ENCODE measurements at regions not wholly inside any gene's neighbourhood (a gene's known extent, or its start where the extent isn't known, plus 50 kb on each side); places are given as distances from the start of the nearest gene placed in this dataset.
"Not testable (repeated sequence)": the region's sequence is repeated elsewhere in the genome, so short reads cannot be mapped to it uniquely, and the experiment has no call there.

DNA sequence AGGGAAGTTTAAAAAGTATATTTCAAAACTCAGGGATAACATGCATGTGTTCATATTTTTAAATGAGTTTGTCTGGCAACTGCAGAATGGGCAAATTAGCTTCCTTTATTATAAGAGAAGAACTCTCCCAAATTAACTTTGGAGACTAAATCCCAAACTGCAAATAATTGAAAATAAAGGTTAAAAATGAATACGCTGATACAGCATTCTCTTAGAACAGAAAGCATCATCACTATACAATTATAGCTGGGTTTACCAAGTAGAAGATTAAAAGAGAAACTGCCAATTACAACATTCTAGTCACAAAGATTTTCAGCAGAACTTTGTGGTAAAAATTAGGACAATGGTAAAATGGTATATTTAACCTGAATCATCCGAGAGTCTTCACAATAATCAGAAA is 73.3 kb downstream of the OLFM4 start:
- DNase-seq, result no peak

DNA sequence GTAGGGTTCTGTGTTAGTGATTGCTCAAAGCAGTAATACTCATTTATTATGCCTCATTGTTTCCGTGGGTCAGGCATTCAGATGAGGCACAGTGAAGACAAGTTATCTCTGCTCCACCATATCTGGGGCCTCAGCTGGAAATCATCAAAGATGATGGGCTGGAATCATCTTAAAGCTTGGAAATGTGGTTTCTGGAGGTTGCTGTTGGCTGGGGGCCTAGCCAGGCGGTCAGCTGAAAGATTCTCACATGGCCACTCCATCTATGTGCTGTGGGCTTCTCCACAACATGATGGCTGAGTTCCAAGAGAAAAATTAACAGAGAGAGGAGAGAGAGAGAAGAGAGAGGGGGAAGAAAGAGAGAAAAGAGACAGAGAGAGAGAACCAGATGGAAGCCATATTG is 75.5 kb downstream of the OLFM4 start:
- no peak for DNase-seq

- DNase-seq, result no peak
These were observed 76.9 kb downstream of the OLFM4 start for GRCh38 chr13:53105477-53105876.

GRCh38 chr13:53105890-53106289 is 77.3 kb downstream of the OLFM4 start:
- no peak for DNase-seq

- DNase-seq, result no peak
These were observed 81.6 kb downstream of the OLFM4 start for GRCh38 chr13:53110181-53110580.

- DNase-seq, result no peak
These were observed 82.0 kb downstream of the OLFM4 start for GRCh38 chr13:53110614-53111013.

GRCh38 chr13:53112522-53112921 is 83.9 kb downstream of the OLFM4 start:
- peak; percentile 82 for DNase-seq

- DNase-seq, result not testable (repeated sequence)
These were observed 88.4 kb downstream of the OLFM4 start for GRCh38 chr13:53117048-53117447.

- no peak for DNase-seq
These were observed 92.6 kb downstream of the OLFM4 start for GRCh38 chr13:53121131-53121773.

GRCh38 chr13:53121919-53122318 is 93.3 kb downstream of the OLFM4 start:
- DNase-seq, result no peak

- DNase-seq, result no peak
These were observed 94.9 kb downstream of the OLFM4 start for GRCh38 chr13:53123536-53123935.

GRCh38 chr13:53124623-53125022 is 96.0 kb downstream of the OLFM4 start:
- no peak for DNase-seq

GRCh38 chr13:53126841-53127245 is 98.2 kb downstream of the OLFM4 start:
- no peak for DNase-seq

GRCh38 chr13:53127373-53127772 is 98.8 kb downstream of the OLFM4 start:
- no peak for DNase-seq

DNA sequence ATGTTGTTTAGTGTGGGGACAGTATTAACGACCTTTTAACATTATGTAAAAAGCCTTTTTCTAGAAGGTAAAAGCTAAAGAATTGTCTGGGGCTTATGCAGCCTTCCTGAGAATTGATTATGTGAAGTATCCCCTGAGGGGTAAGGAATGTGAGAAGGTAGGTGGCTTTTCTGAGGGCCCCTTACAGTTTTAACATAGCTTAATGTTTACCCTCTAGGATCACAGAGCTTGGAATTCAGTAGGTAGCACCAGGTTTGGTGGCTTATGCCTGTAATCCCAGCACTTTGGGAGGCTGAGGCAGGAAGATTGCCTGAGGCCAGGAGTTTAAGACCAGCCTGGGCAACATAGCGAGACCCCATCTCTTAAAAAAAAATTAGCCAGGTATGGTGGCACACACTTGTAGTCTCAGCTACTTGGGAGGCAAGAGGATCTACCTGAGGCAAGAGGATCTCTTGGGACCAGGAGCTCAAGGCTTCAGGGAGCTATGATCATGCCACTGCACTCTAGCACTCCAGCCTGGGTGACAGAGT is 101.3 kb downstream of the OLFM4 start:
- no peak for DNase-seq

GRCh38 chr13:53131361-53131760 is 102.7 kb downstream of the OLFM4 start:
- DNase-seq, result no peak

- DNase-seq, result no peak
These were observed 106.7 kb downstream of the OLFM4 start for GRCh38 chr13:53135301-53135700.

- DNase-seq, result no peak
These were observed 108.1 kb downstream of the OLFM4 start for GRCh38 chr13:53136554-53137215.

DNA sequence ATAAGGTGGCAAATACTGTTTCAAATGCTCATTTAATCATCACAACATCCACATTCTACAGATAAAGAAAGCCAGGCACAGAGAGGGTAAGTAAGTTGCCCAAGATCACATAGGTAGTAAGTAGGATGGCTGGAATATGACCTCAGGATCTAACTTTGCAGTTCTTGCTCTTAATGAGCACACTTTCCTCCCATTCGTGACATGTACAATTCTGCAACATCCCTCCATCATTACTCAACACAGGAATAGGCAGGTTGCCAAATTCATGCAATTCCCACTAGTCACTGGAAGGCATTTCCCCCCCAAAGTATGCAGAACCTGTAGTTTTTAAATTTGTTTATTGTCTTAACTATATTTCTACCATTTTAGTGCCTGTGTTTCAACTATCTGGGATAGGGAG is 109.2 kb downstream of the OLFM4 start:
- no peak for DNase-seq

DNA sequence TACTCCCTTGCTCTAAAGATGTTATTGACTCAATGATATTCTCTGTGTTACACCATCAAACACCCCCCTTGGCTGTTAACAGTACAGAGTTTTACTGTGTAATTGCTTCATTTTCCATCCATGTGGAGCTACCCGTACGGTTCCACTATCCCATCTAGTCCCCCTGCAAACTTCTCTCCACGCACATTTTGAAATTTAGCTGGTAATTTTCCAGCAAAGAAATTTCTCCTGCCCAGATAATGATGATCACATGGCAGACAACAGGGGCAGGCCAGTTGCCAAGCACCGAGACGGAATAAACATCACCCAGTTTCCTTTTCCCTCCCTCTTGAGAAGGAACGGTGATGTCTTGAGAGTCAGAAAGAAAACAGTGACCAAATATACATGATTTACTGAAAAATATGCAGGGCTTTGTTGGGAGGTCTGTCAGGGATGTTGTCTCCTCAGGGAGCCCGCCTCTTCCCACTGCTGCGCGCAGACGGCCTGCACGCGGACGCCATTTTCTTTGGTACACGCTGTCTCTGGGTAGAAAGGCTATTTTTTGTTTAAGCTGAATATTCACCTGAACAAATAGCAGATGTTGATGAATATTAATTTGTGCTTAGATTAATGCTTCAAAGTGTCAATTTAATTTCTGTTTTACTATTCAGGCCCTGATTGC is 109.9 kb downstream of the OLFM4 start:
- no peak for DNase-seq

DNA sequence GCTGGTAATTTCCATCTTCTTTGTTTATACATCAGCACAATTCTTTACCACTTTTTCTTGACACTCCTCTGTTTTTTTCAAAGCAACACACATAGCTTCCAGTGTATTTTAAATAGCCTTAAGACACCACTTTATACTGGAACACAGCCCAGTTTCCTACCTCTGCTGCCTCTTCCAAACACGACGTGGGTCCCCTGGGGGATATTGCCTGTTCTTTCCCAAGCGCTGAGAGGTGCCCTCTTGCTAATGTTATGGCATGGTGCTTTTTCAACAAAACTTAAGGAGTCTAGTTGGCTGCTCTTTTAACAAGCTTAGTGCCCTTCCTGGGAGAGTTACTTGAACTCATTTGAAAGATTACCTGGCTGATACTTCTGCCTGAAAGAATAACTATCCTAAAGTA is 112.7 kb downstream of the OLFM4 start:
- DNase-seq, result peak; percentile 17

- no peak for DNase-seq
These were observed 113.7 kb downstream of the OLFM4 start for GRCh38 chr13:53142306-53142705.

DNA sequence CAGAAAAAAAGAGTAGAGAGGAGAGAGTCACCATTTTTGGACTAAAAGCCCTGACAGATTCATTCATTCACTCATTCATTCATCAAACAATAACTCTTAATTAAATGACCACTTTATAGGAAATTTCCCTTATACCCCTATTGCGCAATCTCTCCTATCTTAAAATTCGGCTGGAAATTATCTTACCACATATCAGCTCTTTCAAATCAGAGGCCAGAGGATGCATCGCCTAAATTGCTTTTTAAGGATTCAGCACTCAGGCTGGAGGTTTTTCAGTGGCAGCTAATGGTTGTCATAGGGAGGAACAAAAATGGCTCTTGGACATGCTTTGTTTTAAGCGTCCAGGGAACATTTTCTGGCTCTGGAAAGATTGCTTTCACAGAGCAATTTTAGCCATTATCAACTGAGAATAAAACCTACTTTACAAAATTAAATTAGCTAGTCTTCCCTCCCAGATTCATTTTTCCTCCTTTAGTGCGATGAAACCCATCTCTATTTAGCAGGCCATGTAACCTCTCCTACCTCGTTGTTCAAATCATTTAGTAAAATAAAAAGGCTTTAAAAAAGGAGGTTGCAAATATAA is 115.2 kb downstream of the OLFM4 start:
- DNase-seq, result no peak

DNA sequence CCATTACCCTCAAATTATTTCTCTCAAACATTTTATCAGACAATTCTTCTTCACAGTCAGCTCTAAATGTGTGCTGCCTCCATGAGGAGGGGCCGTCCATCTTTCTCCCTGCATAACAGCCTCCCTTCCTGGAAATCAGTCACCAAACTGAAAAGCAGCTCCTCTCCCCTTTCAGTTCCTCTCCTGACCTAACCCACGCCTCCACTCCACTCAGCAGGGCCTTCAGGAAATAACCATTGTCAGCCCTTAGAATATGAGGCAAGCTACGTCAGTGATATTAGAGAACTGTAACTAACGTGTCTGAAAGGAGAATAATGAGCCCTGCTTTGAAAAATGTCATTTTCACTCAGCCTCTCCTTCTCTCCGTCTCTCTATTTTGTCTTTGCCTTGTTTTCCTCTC is 116.2 kb downstream of the OLFM4 start:
- DNase-seq, result no peak
